Thyroid gland (tissue), 4 donors: ENCODE measurements at regions not wholly inside any gene's neighbourhood (a gene's known extent, or its start where the extent isn't known, plus 50 kb on each side); places are given as distances from the start of the nearest gene placed in this dataset.

ENCODE experiments used
- POLR2A ChIP-seq, 2 donors: fragments of 450-650 bp; IDR thresholded peaks; one replicate each; pipeline ENCODE4 v1.6.1; 2017; ENCODE audit warnings: antibody characterized with exemption in 2 of 2, mild to moderate bottlenecking in 2 of 2, moderate library complexity in 1 of 2
- TF ChIP-seq, protein P1 (sequence below), 6 experiments: fragments of 200-600 bp in 3 of 6; fragments of 450-650 bp in 3 of 6; sonication (generic) in 3 of 6; IDR thresholded peaks; one replicate each; pipeline ENCODE4 v1.5.1; 2016 to 2019; ENCODE audit warnings: antibody characterized with exemption in 6 of 6, mild to moderate bottlenecking in 2 of 6, inconsistent platforms in 1 of 6, moderate library complexity in 1 of 6

DNA sequence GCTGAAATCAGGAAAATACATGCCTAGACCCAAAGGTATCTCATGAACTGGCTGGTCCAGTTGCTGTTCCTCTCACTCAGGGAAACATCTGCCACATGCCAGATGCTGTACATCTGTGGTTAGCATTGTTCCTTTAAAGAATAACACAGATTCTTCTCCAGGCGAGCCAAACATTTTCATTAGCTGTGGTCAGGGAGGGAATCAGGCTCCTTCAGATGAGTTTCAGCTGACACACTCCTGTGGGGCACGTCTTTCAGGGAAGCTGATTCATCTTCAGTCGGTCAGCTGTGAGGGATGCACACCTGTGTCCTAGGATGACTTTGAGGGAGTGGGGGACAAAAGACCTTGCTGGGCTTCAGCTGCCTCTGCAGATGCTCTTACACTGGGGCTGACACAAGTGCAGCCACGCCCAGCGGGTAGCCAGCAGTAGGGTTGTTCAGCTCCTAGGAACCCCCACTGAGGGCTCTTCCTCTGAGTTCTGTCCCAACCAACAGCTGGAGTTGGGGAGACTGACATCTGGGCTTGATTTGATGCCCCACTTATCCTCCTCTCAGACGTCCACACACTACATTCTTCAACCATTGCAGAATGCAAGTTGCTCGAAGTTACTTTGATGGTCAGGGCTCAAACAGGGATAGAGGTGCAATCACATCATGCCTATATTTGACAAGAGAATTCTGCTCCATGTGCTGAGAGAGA lies 155.0 kb downstream of the NUAK1 start:
- TF ChIP-seq, protein P1, sequence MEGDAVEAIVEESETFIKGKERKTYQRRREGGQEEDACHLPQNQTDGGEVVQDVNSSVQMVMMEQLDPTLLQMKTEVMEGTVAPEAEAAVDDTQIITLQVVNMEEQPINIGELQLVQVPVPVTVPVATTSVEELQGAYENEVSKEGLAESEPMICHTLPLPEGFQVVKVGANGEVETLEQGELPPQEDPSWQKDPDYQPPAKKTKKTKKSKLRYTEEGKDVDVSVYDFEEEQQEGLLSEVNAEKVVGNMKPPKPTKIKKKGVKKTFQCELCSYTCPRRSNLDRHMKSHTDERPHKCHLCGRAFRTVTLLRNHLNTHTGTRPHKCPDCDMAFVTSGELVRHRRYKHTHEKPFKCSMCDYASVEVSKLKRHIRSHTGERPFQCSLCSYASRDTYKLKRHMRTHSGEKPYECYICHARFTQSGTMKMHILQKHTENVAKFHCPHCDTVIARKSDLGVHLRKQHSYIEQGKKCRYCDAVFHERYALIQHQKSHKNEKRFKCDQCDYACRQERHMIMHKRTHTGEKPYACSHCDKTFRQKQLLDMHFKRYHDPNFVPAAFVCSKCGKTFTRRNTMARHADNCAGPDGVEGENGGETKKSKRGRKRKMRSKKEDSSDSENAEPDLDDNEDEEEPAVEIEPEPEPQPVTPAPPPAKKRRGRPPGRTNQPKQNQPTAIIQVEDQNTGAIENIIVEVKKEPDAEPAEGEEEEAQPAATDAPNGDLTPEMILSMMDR (IDR thresholded peaks at IDR 0.05): no peak
- TF ChIP-seq POLR2A (IDR thresholded peaks at IDR 0.05): no peak
